ENCODE measurements at regions not wholly inside any gene's neighbourhood (a gene's known extent, or its start where the extent isn't known, plus 50 kb on each side); places are given as distances from the start of the nearest gene placed in this dataset.

DNA sequence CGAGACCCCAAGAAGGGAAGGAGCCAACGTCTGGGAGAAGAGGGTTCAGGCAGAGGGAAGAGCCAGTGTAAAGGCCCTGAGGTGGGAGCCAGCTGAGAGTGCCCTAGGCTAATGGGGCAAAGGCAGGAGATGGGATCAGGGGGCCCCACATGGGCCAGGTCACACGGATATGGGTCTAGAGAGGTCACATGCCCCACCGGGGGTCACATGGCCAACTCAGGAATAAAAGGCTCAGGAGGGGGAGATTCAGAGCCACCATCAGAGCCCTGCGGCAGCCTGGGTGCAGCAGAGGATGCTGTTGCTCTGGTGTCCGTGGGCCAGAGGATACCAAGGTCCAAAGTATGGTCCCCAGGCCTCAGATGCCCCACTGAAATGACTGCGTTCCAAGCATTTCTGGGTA lies 55.3 kb upstream of the SLC6A6 start:
- no peak overlapping the region for H4K8ac ChIP-seq (ENCODE audit: low read length)
- H3K36me3 ChIP-seq (ENCODE audit: control insufficient read depth in 1 of 2, insufficient read depth in 2 of 2, low read depth in 1 of 2, low read length in 2 of 2) = no peaks in the 10 kb centered on the region
- H3K27ac ChIP-seq (ENCODE audit: low read length, poor library complexity, severe bottlenecking) = no peak overlapping the region
- H3K23ac ChIP-seq (ENCODE audit: low read length in 2 of 2) = no peak overlapping the region
- H3K79me1 ChIP-seq (replicated peaks; ENCODE audit: low read length, poor library complexity, severe bottlenecking) = no peaks in the 10 kb centered on the region
- no peak overlapping the region for H2AFZ ChIP-seq (ENCODE audit: low read depth, low read length)
- peaks cover 43% of the 10 kb centered on the region for H3K4me1 ChIP-seq (ENCODE audit: control insufficient read depth, insufficient read depth, low read depth, low read length)
- H3K9me3 ChIP-seq (ENCODE audit: control insufficient read depth, low read length) = no peaks in the 10 kb centered on the region
- H2BK12ac ChIP-seq (ENCODE audit: low read length in 2 of 2) = peak overlapping the region in 1 of 2 experiments; percentile 37
- no peak overlapping the region for H3K4me2 ChIP-seq (ENCODE audit: low read length, poor library complexity, severe bottlenecking)
- no peak overlapping the region for H3K4me3 ChIP-seq (ENCODE audit: insufficient read depth in 1 of 2, low read depth in 1 of 2, low read length in 2 of 2)
- H3K14ac ChIP-seq (ENCODE audit: low read length in 2 of 2) = no peak overlapping the region
- no peak overlapping the region for H3K18ac ChIP-seq (ENCODE audit: low read depth in 1 of 2, low read length in 2 of 2)
- 92% methylated on average over 7 of the region's 7 CpGs for WGBS
- H3K4ac ChIP-seq (ENCODE audit: low read depth in 1 of 2, low read length in 2 of 2) = peak overlapping the region in 1 of 2 experiments; percentile 4
- DNase-seq = no peak
- H2BK120ac ChIP-seq (ENCODE audit: low read depth, low read length) = no peak overlapping the region
- no peak overlapping the region for H2BK5ac ChIP-seq (ENCODE audit: low read depth, low read length, poor library complexity, severe bottlenecking)
- H2AK5ac ChIP-seq (ENCODE audit: low read length, severe bottlenecking) = peak overlapping the region; percentile 12
- peaks cover 0 to 61% of the 10 kb centered on the region in 2 experiments for H3K27me3 ChIP-seq (ENCODE audit: control insufficient read depth in 1 of 2, insufficient read depth in 1 of 2, low read length in 2 of 2)
- no peak overlapping the region for H2BK15ac ChIP-seq (ENCODE audit: low read depth, poor library complexity, severe bottlenecking)
- no peak overlapping the region for H3K9ac ChIP-seq (ENCODE audit: low read length)
- no peak overlapping the region for H4K91ac ChIP-seq (ENCODE audit: low read length)

DNA sequence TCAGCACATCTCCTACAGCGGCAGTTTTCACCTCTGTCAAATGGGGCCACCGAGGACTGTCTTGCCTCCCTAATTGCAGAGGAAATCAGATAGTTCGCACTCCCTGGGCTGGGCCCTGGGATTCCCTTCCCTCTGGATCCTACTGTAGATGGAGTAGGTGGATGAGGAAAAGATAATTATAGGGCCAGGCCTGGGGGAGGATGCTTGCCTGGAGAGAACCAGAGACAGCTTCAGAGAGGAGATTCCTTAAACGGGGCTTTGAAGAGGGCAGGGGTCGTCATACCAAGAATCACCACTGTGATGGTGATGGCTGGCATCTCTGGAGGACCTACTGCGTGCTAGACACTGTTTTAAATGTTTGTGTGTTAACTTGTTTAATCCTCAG lies 50.8 kb upstream of the SLC6A6 start:
- no peaks in the 10 kb centered on the region for H3K36me3 ChIP-seq (ENCODE audit: control insufficient read depth in 1 of 2, insufficient read depth in 2 of 2, low read depth in 1 of 2, low read length in 2 of 2)
- H2BK120ac ChIP-seq (ENCODE audit: low read depth, low read length) = peak overlapping the region; percentile 6
- H3K23ac ChIP-seq (ENCODE audit: low read length in 2 of 2) = no peak overlapping the region
- no peak overlapping the region for H4K8ac ChIP-seq (ENCODE audit: low read length)
- H3K27ac ChIP-seq (ENCODE audit: low read length, poor library complexity, severe bottlenecking) = no peak overlapping the region
- H3K27me3 ChIP-seq (ENCODE audit: control insufficient read depth in 1 of 2, insufficient read depth in 1 of 2, low read length in 2 of 2) = peaks cover 0 to 78% of the 10 kb centered on the region in 2 experiments
- peaks cover 15% of the 10 kb centered on the region for H3K4me1 ChIP-seq (ENCODE audit: control insufficient read depth, insufficient read depth, low read depth, low read length)
- H3K4ac ChIP-seq (ENCODE audit: low read depth in 1 of 2, low read length in 2 of 2) = no peak overlapping the region
- H3K9me3 ChIP-seq (ENCODE audit: control insufficient read depth, low read length) = no peaks in the 10 kb centered on the region
- H3K14ac ChIP-seq (ENCODE audit: low read length in 2 of 2) = no peak overlapping the region
- no peaks in the 10 kb centered on the region for H3K79me1 ChIP-seq (replicated peaks; ENCODE audit: low read length, poor library complexity, severe bottlenecking)
- no peak overlapping the region for H2BK5ac ChIP-seq (ENCODE audit: low read depth, low read length, poor library complexity, severe bottlenecking)
- H2BK12ac ChIP-seq (ENCODE audit: low read length in 2 of 2) = peak overlapping the region in 1 of 2 experiments; percentile 72
- H2AFZ ChIP-seq (ENCODE audit: low read depth, low read length) = no peak overlapping the region
- no peak overlapping the region for H3K4me3 ChIP-seq (ENCODE audit: insufficient read depth in 1 of 2, low read depth in 1 of 2, low read length in 2 of 2)
- peak overlapping the region; percentile 2 for H4K91ac ChIP-seq (ENCODE audit: low read length)
- peak overlapping the region; percentile 65 for H2AK5ac ChIP-seq (ENCODE audit: low read length, severe bottlenecking)
- no peak for DNase-seq
- 91% methylated on average over 5 of the region's 6 CpGs for WGBS
- peak overlapping the region in 1 of 2 experiments; percentile 18 for H3K18ac ChIP-seq (ENCODE audit: low read depth in 1 of 2, low read length in 2 of 2)
- no peak overlapping the region for H3K4me2 ChIP-seq (ENCODE audit: low read length, poor library complexity, severe bottlenecking)
- H3K9ac ChIP-seq (ENCODE audit: low read length) = no peak overlapping the region
- H2BK15ac ChIP-seq (ENCODE audit: low read depth, poor library complexity, severe bottlenecking) = peak overlapping the region; percentile 9

DNA sequence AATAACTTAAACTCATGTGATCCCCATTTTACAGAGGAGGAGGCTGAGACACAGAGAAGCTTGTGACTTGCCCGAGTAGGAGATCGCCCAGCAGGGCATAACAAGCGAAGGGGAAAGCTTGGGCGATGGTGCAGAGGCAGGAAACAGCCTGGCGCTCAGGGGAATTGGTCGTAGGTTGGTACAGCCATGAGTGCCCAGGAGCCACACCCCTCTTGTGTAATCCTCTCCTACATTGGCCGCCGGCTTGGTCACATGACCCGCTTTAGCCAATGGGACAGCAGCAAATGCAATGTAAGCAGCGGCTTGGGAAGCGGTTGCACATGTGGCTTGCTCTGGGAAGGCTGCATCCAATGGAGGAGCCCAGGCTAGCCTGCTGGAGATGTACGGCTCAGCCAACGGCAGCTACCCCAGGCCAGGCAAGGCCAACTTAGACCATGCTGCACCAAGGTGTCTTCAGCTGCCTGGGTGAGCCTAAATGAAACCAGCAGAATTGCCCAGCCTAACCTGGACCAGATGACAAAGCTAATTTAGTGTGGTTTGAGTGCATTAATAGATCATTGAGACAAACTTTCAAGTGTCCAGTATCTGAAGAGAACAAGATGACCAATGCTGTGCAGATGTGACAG lies 50.3 kb upstream of the SLC6A6 start:
- peaks cover 0 to 75% of the 10 kb centered on the region in 2 experiments for H3K27me3 ChIP-seq (ENCODE audit: control insufficient read depth in 1 of 2, insufficient read depth in 1 of 2, low read length in 2 of 2)
- peak overlapping the region; percentile 6 for H2BK120ac ChIP-seq (ENCODE audit: low read depth, low read length)
- H3K4me3 ChIP-seq (ENCODE audit: insufficient read depth in 1 of 2, low read depth in 1 of 2, low read length in 2 of 2) = no peak overlapping the region
- H4K8ac ChIP-seq (ENCODE audit: low read length) = peak overlapping the region; percentile 19
- peaks cover 15% of the 10 kb centered on the region for H3K4me1 ChIP-seq (ENCODE audit: control insufficient read depth, insufficient read depth, low read depth, low read length)
- no peaks in the 10 kb centered on the region for H3K79me1 ChIP-seq (replicated peaks; ENCODE audit: low read length, poor library complexity, severe bottlenecking)
- H3K9ac ChIP-seq (ENCODE audit: low read length) = no peak overlapping the region
- H3K9me3 ChIP-seq (ENCODE audit: control insufficient read depth, low read length) = no peaks in the 10 kb centered on the region
- H3K27ac ChIP-seq (ENCODE audit: low read length, poor library complexity, severe bottlenecking) = no peak overlapping the region
- H3K36me3 ChIP-seq (ENCODE audit: control insufficient read depth in 1 of 2, insufficient read depth in 2 of 2, low read depth in 1 of 2, low read length in 2 of 2) = no peaks in the 10 kb centered on the region
- H3K4ac ChIP-seq (ENCODE audit: low read depth in 1 of 2, low read length in 2 of 2) = no peak overlapping the region
- peak overlapping the region; percentile 37 for H4K91ac ChIP-seq (ENCODE audit: low read length)
- no peak overlapping the region for H3K23ac ChIP-seq (ENCODE audit: low read length in 2 of 2)
- H2AFZ ChIP-seq (ENCODE audit: low read depth, low read length) = no peak overlapping the region
- peak overlapping the region; percentile 12 for H2BK15ac ChIP-seq (ENCODE audit: low read depth, poor library complexity, severe bottlenecking)
- no peak overlapping the region for H3K4me2 ChIP-seq (ENCODE audit: low read length, poor library complexity, severe bottlenecking)
- 82% methylated on average over 13 of the region's 13 CpGs for WGBS
- no peak overlapping the region for H2AK5ac ChIP-seq (ENCODE audit: low read length, severe bottlenecking)
- H2BK12ac ChIP-seq (ENCODE audit: low read length in 2 of 2) = peak overlapping the region; percentile 9 to 21
- no peak for DNase-seq
- no peak overlapping the region for H3K14ac ChIP-seq (ENCODE audit: low read length in 2 of 2)
- H2BK5ac ChIP-seq (ENCODE audit: low read depth, low read length, poor library complexity, severe bottlenecking) = no peak overlapping the region
- peak overlapping the region; percentile 42 to 67 for H3K18ac ChIP-seq (ENCODE audit: low read depth in 1 of 2, low read length in 2 of 2)

Measured in mesenchymal stem cell (in vitro differentiated cells and primary cell).